ENCODE measurements at regions not wholly inside any gene's neighbourhood (a gene's known extent, or its start where the extent isn't known, plus 50 kb on each side); places are given as distances from the start of the nearest gene placed in this dataset.
"Not testable (repeated sequence)": the region's sequence is repeated elsewhere in the genome, so short reads cannot be mapped to it uniquely, and the experiment has no call there.

- H3K4me3 ChIP-seq (ENCODE audit: low read depth, low read length), result no peak overlapping the region
- TF ChIP-seq, protein P1, sequence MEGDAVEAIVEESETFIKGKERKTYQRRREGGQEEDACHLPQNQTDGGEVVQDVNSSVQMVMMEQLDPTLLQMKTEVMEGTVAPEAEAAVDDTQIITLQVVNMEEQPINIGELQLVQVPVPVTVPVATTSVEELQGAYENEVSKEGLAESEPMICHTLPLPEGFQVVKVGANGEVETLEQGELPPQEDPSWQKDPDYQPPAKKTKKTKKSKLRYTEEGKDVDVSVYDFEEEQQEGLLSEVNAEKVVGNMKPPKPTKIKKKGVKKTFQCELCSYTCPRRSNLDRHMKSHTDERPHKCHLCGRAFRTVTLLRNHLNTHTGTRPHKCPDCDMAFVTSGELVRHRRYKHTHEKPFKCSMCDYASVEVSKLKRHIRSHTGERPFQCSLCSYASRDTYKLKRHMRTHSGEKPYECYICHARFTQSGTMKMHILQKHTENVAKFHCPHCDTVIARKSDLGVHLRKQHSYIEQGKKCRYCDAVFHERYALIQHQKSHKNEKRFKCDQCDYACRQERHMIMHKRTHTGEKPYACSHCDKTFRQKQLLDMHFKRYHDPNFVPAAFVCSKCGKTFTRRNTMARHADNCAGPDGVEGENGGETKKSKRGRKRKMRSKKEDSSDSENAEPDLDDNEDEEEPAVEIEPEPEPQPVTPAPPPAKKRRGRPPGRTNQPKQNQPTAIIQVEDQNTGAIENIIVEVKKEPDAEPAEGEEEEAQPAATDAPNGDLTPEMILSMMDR (IDR thresholded peaks at IDR 0.05; ENCODE audit: borderline replicate concordance, insufficient read depth, low read depth, low read length), result no peak
Measured at GRCh38 chr14:48714366-48714765, 871.8 kb downstream of the RPS29 start.

DNA sequence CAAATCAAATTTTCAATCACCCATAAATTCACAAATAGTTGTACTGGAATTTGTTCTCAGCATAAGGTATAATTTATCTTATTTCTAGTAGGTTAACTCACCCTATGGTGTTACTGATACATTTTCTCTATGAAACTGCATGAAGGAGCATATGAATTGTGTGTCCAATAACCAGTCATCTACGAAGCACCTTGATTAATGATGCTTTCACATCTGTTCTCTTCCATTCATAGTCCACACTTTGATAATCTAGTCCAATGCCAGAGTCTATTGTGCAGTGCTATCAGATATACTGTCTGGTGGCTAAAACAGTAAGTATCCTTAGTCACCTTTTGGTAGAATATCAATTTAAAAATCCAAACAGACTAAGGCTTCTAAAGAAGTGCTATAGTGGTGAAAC, 876.0 kb downstream of the RPS29 start:
- TF ChIP-seq, protein P1 (IDR thresholded peaks at IDR 0.05; ENCODE audit: borderline replicate concordance, insufficient read depth, low read depth, low read length), result no peak
- no peak overlapping the region for H3K4me3 ChIP-seq (ENCODE audit: low read depth, low read length)

DNA sequence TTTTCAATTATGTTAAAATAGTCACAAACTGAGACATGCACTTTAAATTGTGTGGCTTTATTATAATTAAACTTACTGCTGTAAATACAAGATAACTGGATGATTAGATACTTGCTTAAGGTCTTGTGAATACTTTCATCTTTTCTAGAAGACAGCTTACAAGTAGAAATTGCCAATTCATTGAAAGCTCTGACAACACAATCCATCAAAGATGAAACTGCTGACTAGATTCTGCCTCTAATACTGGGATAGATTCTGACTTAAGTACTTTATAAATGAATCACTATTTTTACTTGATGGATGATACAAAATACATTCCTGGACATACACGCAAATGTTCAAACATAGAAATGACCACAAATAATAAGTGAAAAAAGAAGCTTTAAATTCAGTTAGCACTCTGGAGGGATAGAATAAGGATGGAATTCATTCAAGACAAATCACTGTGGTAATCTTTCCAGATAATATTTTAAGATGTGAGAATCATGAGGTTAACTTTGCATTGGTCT, 876.8 kb downstream of the RPS29 start:
- TF ChIP-seq, protein P1 (IDR thresholded peaks at IDR 0.05; ENCODE audit: borderline replicate concordance, insufficient read depth, low read depth, low read length), result no peak
- H3K4me3 ChIP-seq (ENCODE audit: low read depth, low read length), result no peak overlapping the region

DNA sequence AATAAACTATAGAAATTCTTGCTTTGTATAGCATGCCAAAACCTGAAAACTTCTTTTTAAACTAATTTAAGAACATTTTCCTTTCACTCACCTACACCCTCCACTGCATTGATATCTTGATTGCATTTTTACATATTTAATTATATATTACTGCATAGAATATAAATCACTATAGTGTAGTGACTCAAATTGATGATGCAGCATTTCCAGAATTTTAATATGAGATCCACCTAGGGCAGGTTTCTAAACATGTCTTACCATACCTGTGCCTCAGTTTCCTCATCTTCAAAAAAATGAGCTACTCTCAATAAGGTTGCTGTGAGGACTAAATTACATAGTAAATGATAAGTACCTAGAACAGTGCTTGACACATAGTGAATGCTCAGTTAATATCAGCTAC, 881.5 kb downstream of the RPS29 start:
- H3K4me3 ChIP-seq (ENCODE audit: low read depth, low read length), result no peak overlapping the region
- TF ChIP-seq, protein P1 (IDR thresholded peaks at IDR 0.05; ENCODE audit: borderline replicate concordance, insufficient read depth, low read depth, low read length), result no peak

GRCh38 chr14:48703728-48704467, 882.3 kb downstream of the RPS29 start:
- TF ChIP-seq, protein P1 (IDR thresholded peaks at IDR 0.05; ENCODE audit: borderline replicate concordance, insufficient read depth, low read depth, low read length), result no peak
- no peak overlapping the region for H3K4me3 ChIP-seq (ENCODE audit: low read depth, low read length)

DNA sequence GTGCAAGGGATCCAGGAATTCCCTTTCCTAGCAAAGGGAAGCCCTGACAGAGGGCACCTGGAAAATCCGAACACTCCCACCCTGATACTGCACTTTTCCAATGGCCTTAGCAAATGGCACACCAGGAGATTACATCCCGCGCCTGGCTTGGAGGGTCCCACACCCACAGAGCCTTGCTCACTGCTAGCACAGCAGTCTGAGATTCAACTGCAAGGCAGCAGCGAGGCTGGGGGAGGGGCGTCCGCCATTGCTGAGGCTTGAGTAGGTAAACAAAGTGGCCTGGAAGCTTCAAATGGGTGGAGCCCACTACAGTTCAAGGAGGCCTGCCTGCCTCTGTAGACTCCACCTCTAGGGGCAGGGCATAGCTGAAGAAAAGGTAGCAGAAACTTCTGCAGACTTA, 888.8 kb downstream of the RPS29 start:
- not testable (repeated sequence) for H3K4me3 ChIP-seq (ENCODE audit: low read depth, low read length)

GRCh38 chr14:48693793-48694192, 892.4 kb downstream of the RPS29 start:
- H3K4me3 ChIP-seq (ENCODE audit: low read depth, low read length), result no peak overlapping the region
- TF ChIP-seq, protein P1 (IDR thresholded peaks at IDR 0.05; ENCODE audit: borderline replicate concordance, insufficient read depth, low read depth, low read length), result no peak
